Stimulated activated CD8-positive, alpha-beta memory T cell treated with anti-CD3 and anti-CD28 coated beads, Interleukin-7, amount 100 ng/mL, for 1 hour (primary cell): ENCODE measurements at regions not wholly inside any gene's neighbourhood (a gene's known extent, or its start where the extent isn't known, plus 50 kb on each side); places are given as distances from the start of the nearest gene placed in this dataset.

Experiments
- DNase-seq, 2 donors: peaks; one replicate each; pipeline ENCODE4 v3.0.0-alpha.2; 2020; ENCODE audit warnings: low read depth in 2 of 2

- DNase-seq = no peak
Measured at GRCh38 chr15:70303981-70304380, 206.3 kb upstream of the TLE3 start.

- no peak for DNase-seq
Measured at GRCh38 chr15:70302360-70302759, 204.6 kb upstream of the TLE3 start.

- DNase-seq = no peak
Measured at GRCh38 chr15:70301396-70301795, 203.7 kb upstream of the TLE3 start.

GRCh38 chr15:70299931-70300869, 202.5 kb upstream of the TLE3 start:
- peak; percentile 42 to 57 for DNase-seq

- no peak for DNase-seq
Measured at GRCh38 chr15:70297465-70298058, 199.8 kb upstream of the TLE3 start.

GRCh38 chr15:70294731-70295305, 197.1 kb upstream of the TLE3 start:
- no peak for DNase-seq

- no peak for DNase-seq
Measured at GRCh38 chr15:70293591-70294470, 196.1 kb upstream of the TLE3 start.

- no peak for DNase-seq
Measured at GRCh38 chr15:70293138-70293537, 195.4 kb upstream of the TLE3 start.

- DNase-seq = no peak
Measured at GRCh38 chr15:70292076-70292760, 194.5 kb upstream of the TLE3 start.

GRCh38 chr15:70291305-70292075, 193.8 kb upstream of the TLE3 start:
- no peak for DNase-seq

GRCh38 chr15:70290708-70291107, 193.0 kb upstream of the TLE3 start:
- no peak for DNase-seq

GRCh38 chr15:70289191-70289955, 191.7 kb upstream of the TLE3 start:
- no peak for DNase-seq

GRCh38 chr15:70286113-70286806, 188.5 kb upstream of the TLE3 start:
- no peak for DNase-seq

- DNase-seq = no peak
Measured at GRCh38 chr15:70284438-70285214, 186.9 kb upstream of the TLE3 start.

- DNase-seq = no peak
Measured at GRCh38 chr15:70283511-70283910, 185.8 kb upstream of the TLE3 start.

- DNase-seq = no peak
Measured at GRCh38 chr15:70281811-70282307, 184.1 kb upstream of the TLE3 start.

- DNase-seq = no peak
Measured at GRCh38 chr15:70281261-70281810, 183.6 kb upstream of the TLE3 start.

- DNase-seq = no peak
Measured at GRCh38 chr15:70280781-70281180, 183.1 kb upstream of the TLE3 start.
